GM19468 (cell line): ENCODE measurements at regions not wholly inside any gene's neighbourhood (a gene's known extent, or its start where the extent isn't known, plus 50 kb on each side); places are given as distances from the start of the nearest gene placed in this dataset.
"Not testable (repeated sequence)": the region's sequence is repeated elsewhere in the genome, so short reads cannot be mapped to it uniquely, and the experiment has no call there.

ENCODE experiments used
- ATAC-seq: cut with Tn5 transposase; IDR thresholded peaks from one replicate; pipeline ENCODE4 v1.9.1; 2021; ENCODE audit warnings: mild to moderate bottlenecking, moderate library complexity, moderate number of reproducible peaks; ENCODE audit not compliant: unreplicated experiment; ENCODE audit errors: extremely low read depth

GRCh38 chr1:195188821-195189220 is 1419.4 kb downstream of the KCNT2 start:
- no peak for ATAC-seq

DNA sequence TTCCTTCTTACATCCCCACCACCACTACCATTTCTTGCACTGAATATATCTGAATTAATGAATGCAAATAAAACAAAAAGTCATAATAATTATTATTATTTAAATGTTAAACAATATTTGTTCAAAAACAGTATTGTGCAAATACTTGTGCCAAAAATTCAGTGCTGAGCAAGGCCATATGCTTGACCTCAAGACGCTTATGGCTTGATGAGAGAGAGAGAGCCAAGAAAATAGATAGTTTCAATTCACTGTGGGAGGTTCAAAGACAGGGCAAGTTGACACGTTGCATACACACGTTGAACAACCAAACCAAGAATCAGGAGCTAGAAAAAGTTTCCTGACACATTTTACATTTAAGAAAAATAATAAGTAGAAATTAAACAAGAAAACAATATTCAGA is 1421.7 kb downstream of the KCNT2 start:
- ATAC-seq, result no peak

GRCh38 chr1:195185736-195186135 is 1422.5 kb downstream of the KCNT2 start:
- ATAC-seq, result no peak

DNA sequence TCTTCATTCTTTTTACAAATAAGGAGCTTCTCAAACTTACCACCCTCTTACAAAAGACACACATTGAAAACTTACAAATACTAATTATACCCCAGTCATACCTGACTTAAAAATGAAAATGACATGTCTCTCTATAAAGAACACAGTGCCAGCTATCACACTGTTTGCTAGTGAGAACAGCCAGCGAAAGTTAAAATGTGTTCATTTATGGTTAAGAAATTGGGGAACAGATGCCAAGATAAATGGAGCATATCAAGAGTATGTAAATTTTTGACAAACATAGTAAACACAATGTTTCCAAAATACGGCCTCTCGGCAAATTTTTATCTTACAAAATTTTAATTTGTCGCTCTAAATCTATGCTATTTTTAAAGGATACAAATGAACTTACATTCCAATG is 1422.9 kb downstream of the KCNT2 start:
- no peak for ATAC-seq

GRCh38 chr1:195173753-195174152 is 1434.5 kb downstream of the KCNT2 start:
- ATAC-seq, result no peak

- not testable (repeated sequence) for ATAC-seq
Observed at GRCh38 chr1:195159795-195160194, 1448.4 kb downstream of the KCNT2 start.

DNA sequence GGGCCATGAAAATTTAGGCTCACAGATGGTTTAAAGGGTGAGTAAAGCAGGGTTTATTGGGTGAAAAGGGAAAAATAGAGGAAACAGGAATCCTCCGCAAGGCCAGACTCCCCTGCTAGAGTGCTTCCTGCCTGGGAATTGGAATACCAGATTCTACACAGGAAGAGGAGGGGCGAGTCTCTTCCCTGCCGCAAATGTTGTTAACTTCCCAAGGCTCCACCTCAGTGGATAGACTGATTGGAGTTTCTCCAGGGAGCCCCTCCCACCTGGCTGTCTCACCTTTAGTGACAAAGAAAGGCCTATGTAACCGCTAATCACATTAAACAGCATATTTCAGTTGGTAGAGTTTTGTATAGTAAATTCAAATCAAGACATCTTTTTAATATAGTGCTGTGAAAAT is 1450.1 kb downstream of the KCNT2 start:
- ATAC-seq, result no peak

- ATAC-seq, result no peak
Observed at GRCh38 chr1:195153107-195153506, 1455.1 kb downstream of the KCNT2 start.

DNA sequence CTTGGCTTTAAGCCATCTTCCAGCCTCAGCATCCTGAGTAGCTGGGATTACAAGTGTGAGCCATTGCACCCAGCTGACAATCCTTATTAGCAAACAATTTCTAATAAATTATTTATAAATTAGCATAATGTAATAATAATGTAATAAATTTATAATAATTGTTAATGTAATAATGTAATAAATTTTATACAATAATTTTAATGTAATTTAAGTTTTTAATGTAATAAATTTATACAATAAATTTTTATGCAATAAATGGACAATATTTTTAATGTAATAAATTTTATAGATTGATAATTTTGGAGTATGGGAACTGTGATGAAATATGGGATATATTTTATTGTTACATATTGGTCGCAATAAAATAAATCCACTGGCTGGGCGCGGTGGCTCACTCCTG is 1457.5 kb downstream of the KCNT2 start:
- ATAC-seq, result no peak

DNA sequence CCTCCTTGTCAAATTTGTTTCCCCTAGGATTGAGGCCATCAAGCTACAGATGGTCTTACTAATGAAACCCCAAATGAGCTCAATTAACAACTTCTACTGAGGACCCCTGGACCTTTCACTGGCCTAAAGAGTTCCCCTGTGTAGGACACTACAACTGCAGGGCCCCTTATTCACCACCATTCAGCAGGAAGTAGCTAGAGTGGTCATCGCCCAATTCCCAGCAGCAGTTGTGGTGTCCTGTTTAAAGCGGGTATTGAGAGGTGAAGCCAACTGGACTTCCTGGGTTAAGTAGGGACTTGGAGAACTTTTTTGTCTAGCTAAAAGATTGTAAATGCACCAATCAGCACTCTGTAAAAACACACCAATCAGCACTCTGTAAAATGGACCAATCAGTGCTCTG is 1466.9 kb downstream of the KCNT2 start:
- ATAC-seq, result no peak

GRCh38 chr1:195130598-195130997 is 1477.6 kb downstream of the KCNT2 start:
- ATAC-seq, result no peak

DNA sequence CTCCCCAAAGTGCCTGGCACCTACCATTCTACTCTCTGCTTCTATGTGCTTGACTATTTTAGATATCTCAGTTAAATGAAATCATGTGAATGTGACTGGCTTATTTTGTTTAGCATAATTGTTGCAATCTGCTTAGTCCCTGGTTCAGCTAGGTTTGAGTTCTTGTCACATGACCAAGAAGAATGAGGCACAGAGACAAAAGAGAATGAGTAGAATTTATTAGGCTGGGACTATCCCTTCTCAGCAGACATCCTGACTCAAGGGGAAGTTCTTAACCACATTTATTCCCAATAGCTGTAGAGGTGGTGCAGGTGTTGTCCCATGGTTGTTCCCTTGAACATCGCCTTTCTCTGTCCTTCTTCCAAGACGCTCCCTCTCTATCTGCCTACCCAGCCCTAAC is 1485.7 kb downstream of the KCNT2 start:
- no peak for ATAC-seq

DNA sequence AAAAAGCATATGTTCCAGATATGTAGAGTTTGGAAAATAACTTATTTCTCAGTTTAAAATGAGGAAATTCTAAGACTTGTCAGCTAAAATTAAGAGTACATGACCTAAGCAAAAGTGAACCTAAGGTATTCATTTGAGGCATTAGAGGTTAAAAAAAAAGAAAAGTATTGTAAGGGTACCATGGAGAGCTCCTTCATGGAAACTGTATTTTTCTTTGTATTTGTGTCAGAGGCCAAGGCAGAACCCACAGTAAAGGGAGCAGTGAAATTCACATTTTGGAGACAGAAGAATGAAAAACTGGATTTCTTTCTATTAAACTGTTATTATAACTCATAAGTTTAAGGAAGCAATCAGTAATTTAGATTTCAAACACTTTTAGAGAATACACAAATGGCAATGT is 1494.8 kb downstream of the KCNT2 start:
- no peak for ATAC-seq

DNA sequence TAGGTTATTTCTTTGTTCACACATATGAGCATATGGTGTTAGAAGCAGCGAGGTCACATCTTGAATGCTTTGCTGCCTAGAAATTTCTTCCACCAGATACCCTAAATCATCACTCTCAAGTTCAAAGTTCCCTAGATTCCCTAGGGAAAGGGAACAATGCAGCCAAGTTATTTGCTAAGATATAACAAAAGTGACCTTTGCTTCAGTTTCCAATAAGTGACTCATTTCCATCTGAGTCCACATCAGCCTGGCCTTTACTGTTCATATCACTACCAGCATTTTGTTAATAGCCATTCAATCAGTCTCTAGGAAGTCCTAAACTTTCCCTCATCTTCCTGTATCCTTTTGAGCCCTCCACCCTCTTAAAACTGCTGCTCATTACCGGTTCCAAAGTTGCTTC is 1502.5 kb downstream of the KCNT2 start:
- ATAC-seq, result no peak

GRCh38 chr1:195105281-195105680 is 1503.0 kb downstream of the KCNT2 start:
- no peak for ATAC-seq

GRCh38 chr1:195097316-195097715 is 1510.9 kb downstream of the KCNT2 start:
- no peak for ATAC-seq

GRCh38 chr1:195096051-195096521 is 1512.2 kb downstream of the KCNT2 start:
- ATAC-seq, result no peak

- no peak for ATAC-seq
Observed at GRCh38 chr1:195085196-195085595, 1523.0 kb downstream of the KCNT2 start.

GRCh38 chr1:195082183-195082582 is 1526.1 kb downstream of the KCNT2 start:
- ATAC-seq, result no peak

DNA sequence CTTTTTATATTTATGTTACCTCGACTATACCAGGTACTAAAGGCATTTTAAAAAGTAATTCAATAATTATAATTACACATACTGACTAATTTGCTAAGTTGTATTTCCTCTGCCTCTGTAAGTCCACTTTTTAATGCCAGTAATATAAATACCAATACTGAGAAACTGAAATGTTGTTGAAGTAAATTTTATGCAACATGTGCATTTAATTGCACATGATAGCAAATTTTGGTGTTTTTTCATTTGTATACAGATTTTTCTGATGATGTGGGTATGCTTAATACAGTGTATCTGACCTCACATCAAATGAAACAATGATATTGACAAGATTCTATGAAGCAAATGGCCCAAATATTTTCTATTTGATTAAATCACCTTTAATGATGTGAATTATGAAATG is 1531.6 kb downstream of the KCNT2 start:
- no peak for ATAC-seq

- no peak for ATAC-seq
Observed at GRCh38 chr1:195075973-195076372, 1532.3 kb downstream of the KCNT2 start.

- no peak for ATAC-seq
Observed at GRCh38 chr1:195071461-195071860, 1536.8 kb downstream of the KCNT2 start.

DNA sequence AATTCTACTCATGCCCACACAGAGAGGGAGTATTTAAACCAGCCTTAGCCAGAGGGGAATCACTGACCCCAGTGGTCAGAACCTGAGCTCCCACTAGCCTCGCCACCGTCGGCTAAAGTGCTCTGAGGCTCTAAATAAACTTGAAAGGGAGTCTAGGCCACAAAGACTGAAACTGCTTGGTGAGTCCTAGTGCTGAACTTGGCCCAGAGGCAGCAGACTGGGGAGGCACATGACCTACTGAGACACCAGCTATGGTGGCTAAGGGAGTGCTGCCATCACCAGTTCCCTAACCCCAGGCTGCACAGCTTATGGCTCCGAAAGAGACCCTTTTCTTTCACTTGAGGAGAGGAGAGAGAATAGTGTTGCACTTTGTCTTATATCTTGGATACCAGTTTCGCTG is 1542.8 kb downstream of the KCNT2 start:
- no peak for ATAC-seq
